GM19395 (cell line): ENCODE measurements at regions not wholly inside any gene's neighbourhood (a gene's known extent, or its start where the extent isn't known, plus 50 kb on each side); places are given as distances from the start of the nearest gene placed in this dataset.

Experiments
- ATAC-seq: cut with Tn5 transposase; IDR thresholded peaks from one replicate; pipeline ENCODE4 v1.9.1; 2021; ENCODE audit warnings: mild to moderate bottlenecking, moderate library complexity; ENCODE audit not compliant: unreplicated experiment

DNA sequence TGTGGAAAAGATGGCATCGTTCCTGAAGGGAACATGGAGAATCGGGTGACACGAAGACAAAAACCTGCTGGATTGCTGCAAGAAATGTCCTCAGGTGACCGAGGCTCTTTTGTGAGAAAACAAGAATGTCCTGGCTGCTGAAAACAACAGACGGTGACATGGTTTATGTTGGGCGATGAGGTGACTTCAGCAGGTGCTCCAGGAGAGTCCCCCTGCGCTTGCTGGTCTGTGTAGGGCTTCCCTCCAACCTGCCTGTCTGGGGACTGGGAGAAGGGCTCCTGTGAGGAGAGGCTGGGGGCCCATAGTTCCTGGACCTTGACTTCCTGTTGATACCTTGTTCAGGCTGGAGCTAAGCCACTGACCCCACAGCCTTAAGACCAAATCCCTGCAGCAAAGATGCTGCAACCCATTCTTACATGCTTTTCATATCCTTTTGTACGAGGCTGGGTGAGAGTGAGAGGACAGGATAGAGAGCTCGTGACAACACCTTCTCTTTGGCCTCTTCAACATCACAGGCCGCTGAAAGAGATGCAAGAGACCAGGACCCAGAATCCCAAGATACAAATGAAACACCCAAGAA lies 134.8 kb downstream of the CD83 start:
- no peak for ATAC-seq

DNA sequence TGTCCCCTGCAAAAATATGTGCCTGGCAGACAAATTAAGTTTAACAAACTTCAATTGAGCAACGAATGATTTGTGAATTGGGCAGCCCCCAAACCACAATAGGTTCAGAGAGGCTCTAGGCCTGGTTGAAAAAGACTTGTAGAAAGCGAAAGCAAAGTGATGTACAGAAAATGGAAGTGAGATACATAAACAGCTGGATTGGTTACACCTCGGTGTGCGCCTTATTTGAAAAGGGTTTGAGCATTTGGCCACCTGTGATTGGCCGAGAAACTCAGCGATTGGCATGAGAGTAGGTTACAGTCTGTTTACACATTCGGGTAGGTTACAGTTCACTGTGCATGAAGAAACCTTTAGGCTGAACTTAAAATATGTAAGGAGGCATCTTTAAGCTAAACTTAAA lies 136.9 kb downstream of the CD83 start:
- peak; percentile 97 for ATAC-seq

DNA sequence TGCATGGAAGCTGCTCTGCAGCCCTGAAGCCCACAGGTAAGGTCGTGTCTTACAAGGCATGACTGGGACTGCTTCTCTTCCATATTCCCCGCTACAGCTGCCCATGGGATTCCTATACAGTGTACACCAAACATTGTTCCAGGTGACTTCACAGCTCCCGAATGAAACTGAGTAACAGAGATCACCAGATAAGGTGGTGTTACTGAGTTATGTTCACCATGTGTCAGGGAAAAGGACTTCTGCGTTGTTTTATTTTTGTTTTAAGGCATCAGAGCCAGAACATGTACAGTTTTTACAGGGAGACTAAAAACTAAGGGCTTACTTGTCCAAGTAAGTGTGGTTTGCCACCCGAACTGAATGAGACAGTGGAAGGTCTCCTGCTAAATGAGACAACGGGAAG lies 138.3 kb downstream of the CD83 start:
- no peak for ATAC-seq

DNA sequence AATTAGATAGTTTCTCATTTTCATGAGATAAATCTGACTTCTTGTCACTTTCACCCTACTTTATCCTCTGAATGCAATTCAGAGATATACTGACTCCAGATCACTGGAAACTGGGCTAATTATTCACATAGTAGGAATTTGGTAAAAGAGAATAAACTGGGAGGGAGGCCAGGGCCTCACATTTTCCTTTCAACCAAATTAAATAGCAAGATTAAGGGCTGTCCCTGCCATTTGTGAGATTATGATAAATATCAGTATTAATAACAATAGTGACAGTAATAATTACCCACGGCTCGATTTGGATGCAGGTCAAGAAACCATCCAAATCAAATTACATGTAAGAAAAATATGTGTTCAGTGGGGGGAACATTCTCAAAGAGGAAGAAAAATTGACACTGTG lies 140.5 kb downstream of the CD83 start:
- ATAC-seq: no peak

DNA sequence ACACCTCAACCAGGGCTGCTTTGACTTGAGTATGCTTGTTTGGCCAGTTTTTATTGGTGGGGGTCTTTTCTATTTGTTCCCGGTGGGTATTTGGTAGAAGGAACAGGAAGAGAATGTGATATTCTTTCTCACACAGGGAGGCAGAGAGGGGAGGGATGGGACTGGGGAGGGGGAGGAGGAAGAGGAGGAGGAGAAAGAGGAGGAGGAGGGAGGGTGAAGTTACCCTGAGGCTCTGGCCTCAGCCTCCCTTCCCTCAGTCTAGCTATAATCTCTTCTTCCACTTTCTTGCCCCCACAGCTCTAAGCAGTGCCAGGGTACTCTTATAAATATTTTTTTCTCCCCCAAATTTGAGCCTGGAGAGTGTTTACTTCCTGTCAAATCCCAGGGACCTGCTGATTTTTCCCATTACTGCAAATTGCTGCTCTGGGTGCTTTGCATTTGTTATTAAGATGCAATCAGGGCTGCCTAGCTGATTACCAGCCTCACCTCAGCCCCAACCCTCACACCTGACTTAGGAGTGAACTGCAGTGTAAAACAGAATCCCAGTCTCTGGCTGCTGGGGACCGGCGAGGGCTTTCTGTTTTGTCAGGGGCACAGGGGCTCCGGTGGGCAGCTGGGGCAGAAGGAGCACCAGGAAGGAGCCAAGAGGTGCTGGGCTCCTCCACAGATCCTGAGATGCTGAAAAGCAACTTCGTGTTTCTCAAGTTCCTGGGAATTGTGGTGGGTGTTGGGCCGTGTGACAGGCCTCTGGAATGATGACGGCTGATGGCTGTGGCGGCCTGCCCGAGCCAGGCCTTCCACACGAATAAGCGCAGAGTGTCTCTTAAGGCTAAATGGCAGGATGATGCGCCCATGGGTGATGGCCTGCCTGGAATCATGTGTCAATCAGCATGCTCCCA lies 141.4 kb downstream of the CD83 start:
- no peak for ATAC-seq

DNA sequence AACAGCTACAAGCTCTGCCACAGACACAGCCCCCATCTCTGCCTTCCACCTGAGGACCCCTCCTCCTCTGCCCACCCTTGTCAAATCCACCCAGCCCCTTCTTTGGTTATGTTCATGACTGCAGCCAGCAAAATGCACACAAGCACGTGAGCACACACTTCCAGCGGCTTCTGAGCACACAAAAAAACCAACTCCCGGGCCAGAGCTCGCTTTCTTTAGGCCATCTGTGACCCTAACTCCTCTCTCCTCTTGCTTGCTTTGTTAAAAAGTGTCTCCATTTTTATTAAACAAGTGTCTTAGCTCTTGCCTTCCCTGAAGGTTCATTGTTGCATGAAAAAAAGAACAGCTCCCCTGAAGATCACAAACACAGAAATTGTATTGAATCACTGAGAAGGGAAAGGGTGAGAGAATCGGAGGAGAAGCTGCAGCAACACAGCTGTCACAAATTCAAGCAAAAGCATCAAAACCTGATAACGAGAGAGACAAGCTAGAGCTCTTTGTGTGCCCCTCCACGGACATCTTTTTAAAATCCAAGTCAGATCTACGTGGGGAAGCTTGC lies 142.1 kb downstream of the CD83 start:
- ATAC-seq: no peak

DNA sequence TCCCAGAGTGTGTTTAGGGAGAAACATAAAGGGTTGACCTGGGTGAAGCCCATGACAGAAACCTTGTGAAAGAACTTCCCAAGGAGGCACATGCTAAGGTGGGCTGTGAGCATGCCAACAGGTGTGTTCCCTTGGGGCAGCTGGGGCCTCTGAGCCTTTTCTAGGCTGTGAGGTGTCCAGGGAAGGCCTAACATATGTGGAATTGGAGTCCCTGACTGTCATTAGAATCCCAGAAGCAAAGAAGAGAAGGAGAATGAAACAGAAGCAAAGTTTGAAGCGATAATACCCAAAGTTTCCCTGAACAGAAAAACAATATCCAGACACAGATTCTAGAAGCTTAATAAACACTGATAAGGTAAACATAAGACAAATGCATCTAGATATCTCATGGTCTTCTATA lies 143.3 kb downstream of the CD83 start:
- ATAC-seq: no peak

DNA sequence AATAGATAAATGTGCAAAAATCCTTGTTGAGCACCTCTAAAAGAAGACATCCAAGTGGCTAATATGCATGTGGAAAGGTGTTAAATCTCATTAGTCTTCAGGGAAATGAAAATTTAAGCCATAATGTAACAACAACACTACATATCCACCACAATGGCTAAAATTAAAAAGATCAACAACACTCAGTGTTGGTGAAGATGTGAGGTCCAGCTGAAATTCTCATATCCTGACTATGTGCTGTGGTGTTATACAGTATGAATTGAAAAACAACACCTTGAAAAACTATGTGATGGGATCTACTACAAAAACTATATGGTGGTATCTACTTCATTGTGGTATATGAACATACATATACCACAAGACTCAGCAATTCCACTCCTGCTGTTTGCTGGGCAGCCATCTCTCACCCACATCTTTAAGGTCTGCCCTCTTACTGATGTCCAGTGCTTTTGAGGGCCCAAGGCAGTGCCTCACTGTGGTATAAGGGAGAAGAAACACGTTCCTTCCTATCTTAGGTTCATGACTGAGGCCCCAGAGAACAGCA lies 146.4 kb downstream of the CD83 start:
- no peak for ATAC-seq

DNA sequence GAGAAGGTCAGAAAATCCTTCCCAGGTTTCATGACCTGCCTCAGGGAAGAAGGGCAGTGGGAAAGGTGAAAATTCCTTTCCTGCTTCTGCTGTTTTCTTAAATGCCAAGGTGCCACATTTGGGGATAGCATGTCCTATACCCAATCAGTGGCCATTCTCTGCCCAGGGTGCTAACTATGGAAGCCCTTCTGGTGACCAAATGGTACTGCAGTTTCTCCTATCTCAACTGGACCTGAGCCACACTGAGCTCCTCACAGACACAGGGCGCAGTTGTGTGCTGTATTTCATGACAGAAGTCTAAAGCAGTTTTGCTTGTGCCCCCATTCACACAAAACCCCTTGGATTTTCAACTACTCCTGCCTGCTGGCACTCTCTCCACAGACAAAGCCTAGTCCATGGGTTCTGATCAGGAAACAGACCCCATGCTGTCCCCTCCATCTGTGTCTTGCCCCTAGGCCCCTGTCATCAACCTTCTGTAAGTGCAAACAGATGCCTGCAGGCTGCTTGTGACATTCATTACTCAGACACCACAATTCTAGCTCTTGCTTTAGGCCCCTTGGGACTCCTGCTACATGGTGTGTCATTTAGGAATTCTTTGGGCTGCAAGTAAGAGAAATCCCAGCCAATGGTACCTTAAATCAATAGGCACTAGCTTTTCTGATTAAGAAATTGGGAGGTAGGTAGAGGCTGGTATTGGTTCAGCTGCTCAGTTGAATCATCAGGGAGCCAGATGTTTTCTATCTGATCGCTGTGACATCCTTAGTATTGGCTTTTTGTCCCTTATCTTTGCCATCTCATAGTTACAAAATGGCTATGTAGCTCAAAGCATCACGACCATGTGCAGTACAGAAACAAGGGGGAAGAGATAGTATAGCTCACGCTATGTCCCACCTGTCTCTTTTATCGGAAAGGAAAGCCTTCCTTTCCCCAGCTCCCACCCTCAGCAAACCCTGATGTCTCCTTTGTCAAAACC lies 147.8 kb downstream of the CD83 start:
- ATAC-seq: no peak

DNA sequence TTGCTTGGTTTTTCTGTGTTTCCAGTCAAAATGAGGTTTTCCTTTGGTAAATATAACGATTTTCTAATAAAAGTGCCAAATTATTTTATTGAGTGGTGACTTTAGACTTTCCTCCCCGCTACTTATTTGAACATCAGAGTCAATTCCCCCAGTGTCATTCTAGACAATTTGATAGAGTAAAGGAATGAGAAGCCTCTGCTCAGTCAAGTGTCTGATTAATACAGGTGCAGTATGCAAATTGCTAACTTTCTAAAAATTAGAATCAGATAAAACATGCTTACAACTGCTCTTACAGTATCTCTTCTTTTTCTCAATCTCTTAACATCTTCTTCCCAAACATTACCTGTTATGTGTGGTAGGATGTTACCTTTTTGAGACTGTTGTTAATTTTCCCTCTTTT lies 148.7 kb downstream of the CD83 start:
- no peak for ATAC-seq

DNA sequence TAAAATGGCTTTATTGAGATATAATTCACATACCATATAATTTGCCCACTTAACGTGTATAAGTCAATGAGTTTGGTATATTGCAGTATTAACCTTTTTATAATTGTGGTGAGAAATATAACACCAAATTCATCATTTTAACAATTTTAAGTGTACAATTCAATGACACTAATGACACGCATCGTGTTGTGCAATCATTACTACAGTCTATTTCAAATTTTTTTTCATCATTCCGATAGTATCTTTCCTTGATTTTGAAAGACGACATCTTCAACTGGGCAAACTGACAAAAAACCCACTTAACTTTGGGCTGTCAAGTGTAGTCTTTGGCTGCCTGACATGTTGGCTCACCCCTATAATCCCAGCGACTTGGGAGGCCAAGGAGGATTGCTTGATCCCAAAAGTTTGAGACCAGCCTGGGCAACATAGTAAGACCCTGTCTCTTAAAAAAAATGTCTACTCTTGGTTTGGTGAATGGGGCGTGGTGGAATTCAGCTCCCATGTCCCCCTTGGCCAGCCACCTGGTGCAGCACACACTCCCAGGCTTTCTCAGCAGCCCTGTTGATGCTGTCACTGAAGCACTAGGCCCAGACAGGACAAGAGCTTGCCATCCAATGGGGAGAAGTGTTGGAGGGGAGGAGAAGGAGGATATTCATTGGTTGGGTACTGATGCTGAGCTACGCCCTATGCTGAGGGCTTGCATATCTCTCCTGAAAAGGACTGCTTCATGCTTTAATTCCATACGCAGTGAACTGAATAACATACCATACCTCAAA lies 150.5 kb downstream of the CD83 start:
- ATAC-seq: no peak

DNA sequence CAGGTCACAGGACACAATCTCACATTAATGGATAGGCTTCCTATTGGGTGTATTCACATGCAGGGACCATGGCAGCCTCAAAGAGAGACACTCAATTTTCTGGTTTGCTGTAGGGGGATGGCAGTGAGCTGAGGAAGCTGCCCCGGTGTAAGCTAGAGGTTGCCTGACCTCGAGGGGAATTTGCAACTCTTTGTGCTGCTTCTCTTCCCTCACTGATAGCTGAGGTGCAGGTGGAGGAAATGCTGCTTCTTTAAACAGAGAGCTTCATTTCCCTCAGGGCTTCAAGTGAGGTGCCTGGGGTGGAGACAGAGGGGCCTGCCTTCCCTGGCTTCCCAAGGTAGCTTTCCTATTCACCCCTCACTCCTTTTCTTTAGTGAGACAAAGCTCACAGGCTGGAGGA lies 151.9 kb downstream of the CD83 start:
- no peak for ATAC-seq

DNA sequence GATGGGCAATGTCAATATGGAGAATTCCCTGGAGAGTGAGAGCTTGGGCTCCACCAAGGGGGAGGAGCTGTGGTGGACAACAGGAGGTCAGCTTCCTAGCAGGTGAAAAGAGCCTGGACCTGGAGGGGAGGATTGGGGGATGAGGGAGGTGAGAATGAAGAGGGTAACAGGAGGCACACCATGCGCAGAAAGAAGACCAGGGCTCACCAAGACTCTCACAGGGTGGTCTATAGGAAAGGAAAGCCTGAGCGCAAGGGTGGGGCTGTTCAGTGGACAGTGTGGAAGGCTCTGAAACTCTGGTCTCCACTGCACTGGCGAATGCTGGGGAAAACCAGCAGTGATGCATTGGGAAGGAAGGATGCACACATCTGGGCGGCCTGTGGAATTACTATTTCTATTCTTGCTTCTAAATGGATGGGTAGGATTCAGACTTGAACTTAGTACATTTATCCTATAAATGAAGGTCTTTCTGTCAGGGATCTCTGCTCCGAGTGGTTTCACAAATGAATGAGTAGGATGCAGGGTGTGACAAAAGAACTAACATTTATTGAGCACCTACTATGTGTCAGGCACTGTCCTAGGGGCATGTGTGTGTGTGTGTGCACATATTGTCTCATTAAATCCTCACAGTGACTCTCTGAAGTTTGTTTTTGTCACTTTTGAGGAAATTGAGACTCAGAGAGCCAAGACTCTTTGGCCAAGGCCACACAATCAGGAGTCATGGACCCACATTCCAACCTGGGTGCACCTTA lies 152.7 kb downstream of the CD83 start:
- ATAC-seq: no peak

DNA sequence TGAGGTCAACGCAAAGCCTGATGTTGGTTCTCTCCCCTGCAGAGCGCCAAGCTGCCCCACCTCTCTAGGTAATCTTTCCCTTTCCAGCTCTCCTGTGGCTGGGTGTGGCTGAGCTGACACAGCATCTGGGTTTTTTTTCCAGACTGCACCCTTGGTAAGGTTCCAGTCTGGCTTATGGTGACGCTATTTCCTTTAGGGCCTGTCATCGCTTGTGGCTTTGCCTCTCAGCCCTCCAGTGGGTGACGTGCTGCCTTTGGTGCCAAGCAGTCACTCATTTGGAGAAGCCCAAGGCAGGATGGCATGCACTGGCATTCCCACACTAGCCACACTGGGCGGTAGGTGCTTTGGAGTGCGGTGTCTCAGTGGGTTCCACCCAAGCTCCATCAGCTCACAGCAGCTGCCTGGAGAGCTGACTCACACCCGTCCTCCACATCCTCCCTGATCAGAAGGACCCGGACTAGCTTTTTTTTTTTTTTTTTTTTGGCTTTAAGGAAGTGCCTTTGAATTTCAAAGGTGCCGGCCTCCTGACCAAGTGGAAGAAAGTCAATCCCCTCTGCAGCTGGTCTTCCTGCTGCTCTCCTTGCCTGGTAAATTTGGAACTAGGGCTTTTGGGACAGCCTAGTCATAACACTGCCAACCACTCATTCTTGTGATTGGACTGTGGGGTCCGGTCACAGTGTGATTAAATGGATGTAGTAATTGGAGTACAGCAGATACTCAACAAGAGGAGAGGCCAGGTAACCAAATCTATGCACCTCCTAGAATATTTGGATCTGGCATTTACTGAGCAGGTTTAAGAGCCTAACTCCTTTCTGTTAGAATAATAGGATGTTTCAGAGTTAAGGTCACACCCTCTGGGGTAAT lies 153.6 kb downstream of the CD83 start:
- no peak for ATAC-seq

DNA sequence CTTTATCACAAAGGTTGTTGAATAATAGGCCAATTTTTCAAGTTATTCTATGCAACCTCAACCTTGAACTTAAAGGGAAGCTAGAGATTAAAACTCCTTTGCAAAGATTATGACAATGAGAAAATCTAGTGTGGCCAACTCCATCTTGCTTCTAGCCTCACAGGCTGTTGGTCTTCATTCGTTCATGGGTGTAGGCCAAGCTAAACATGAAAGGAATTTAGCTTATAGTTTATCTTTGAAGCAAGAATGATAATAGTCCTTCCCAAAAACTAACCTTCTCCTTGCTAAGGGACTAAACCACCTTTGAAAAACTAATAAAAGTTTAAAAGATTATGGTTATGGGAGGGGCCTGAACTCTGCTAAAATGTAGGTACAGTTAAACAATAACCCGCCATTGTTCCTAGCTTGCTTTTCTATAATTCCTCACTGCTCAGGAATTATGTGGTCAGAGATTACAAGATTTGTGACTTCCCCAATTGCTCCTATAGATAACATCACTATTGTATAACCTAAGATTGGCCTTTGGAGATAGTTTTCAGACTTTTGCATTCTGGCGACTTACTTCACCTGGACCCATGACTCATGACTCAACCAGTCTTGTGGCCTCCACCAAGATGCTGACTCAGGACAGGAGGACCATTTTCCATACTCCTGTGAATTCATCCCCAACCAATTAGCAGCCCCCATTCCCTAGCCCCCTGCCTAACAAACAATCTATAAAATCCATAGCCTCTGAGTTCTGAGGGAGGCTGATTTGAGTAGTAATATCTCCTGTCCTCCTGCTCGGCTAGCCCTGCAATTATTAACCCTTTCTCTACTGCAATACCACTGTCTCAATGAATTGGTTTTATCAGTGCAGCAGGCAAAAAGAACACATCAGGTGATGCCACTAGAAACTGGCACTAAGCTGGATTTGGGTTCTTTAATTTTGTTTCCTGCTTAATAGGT lies 154.5 kb downstream of the CD83 start:
- no peak for ATAC-seq

DNA sequence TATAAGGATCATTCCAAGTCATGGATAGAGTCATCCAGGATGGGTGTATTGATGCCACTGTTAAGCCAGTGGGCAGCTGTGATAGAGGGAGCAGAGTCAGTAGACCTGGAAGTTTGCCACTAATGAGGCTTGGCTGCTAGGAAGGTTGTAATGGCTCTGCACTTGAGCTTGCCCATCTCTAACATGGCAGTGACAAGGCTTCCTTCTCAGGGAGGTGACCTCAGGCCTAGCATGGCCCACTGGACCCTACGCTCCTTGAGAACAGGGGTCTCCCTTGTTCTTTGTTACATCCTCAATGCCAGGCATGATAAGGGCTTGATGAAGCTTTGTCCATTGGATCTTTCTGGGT lies 155.1 kb downstream of the CD83 start:
- ATAC-seq: no peak

DNA sequence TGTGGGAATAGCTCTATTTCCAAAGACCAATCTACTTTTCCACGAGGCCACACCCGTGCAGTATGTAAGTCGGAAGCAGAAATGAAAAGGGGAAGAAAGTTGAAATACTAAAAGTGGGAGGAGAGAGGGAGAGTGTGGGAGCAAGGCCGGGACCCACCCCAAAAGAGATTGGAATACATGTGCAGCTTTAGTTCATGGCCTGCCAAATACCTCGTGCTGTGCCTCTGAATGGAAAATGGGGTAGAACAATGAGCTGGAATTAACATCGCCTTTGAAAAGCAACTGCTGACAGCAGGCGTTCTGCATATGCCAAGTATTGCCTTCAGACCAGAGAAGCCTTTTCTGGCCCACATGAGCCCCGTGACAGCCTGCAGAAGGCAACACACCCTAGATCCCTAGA lies 155.6 kb downstream of the CD83 start:
- no peak for ATAC-seq
